ENCODE measurements at regions not wholly inside any gene's neighbourhood (a gene's known extent, or its start where the extent isn't known, plus 50 kb on each side); places are given as distances from the start of the nearest gene placed in this dataset.
A peak's percentile ranks its signal among the peaks of the same experiment; 100 is the strongest.
"Not testable (repeated sequence)": the region's sequence is repeated elsewhere in the genome, so short reads cannot be mapped to it uniquely, and the experiment has no call there.

DNA sequence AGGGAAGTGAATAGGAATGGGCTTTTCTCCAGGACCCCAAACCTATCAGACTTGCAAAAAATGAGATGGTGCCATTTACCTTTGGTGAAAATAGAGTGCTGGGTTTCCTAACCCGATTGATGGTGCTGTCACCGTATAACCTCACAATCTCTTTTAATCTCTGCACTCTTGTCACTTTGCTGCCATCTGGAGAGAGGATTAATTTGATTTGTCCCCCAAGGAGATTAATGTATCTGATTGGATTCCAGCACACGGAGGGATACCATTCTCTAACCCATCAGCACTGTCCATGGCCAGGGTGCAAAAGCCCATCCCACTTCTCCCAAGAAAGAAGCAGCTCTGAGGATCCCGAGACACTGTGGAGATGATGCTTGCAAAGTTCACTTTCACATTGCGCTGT is 86.3 kb upstream of the NFE2L3 start:
- no peak for DNase-seq

DNA sequence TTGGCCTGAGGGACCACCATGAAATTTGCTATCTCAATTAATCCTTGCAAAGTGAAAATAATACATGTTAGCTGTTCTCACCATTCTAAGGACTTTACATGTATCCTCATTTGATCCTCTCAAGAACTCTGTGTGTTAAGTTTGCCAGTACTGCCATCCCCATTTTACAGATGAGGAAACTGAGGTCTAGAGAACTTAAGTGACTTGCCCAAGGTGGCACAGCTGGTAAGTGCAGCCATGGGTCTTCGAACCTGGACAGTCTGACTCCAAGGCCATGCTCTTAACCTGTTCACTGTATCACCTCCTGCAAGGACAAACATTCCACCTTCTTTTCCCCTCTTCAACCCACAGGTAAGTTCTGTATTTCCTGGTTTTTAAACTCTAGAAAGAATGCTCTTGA is 85.3 kb upstream of the NFE2L3 start:
- no peak for DNase-seq

DNA sequence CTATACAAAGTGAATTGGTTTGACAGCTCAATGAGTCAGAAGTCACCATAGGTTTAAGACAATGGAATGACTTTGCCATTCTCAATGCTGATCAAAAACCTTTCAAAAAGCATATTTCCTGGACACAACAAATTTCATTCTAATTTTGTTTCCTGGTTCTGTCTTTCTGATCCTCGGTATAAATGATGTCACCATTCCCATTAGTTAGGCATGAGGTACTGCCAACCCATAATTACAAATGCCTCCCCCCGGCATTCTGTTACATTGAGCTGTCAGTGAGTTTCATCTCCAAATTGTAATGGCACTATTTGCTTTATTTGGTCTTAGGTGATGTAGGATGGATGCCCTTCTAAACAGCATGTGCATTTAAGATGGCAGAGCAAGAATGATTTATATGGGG is 81.7 kb upstream of the NFE2L3 start:
- DNase-seq: no peak

DNA sequence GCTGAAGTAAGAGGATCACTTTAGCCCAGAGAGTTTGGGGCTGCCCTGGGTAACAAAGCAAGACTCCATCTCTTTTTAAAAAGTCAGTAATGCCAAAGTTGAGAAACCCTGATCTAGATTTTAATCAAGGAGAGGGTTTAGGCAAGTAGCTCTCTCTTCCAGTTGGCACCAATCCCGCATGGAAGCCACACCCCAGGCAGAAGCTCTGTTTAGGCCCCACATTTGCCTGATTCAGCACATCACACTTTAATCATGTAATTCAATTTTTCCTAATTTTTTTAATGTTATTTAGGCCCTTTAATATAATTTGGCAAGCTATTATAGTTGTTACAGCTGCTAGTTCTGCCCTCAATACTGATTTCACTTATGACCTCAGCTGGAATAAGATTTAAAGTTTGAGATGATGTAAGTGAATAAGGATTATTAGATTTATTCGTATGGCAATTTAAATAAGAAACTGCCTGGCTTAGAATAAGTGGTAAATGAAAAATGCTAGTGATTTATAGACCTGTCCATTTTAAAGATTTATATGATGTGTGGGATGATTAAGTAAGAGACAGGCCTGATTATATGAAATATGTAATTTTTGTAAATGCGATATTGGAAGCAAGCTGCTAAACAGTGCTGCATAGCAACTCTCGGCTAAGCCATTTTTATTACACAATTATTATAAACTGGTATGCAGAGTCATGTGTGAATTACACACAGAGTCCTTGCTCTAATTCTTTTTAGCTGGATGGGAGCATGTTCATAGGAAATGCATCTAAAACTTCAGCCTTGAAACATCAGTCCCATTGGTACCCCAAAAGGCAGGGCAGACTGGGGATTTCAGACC is 80.2 kb upstream of the NFE2L3 start:
- DNase-seq: no peak

DNA sequence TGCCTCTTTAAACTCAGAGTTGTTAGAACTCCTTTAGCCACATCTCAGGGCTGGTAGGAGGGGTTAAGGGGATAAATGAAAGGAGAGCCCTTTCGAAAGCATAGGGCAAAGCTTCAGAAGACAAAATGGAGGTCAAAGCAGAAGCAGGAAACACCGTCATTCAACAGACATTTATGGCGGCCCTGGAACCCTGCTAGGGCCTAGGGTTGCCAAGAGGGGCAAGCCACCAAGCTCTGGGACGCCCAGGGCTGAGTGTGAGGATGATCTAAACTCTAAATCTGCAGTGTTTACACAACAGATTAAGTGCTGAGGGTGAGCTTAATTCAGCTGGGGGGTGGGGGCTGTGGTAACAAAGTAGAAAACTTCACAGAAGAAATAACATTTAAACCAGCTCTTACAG is 79.0 kb upstream of the NFE2L3 start:
- no peak for DNase-seq

DNA sequence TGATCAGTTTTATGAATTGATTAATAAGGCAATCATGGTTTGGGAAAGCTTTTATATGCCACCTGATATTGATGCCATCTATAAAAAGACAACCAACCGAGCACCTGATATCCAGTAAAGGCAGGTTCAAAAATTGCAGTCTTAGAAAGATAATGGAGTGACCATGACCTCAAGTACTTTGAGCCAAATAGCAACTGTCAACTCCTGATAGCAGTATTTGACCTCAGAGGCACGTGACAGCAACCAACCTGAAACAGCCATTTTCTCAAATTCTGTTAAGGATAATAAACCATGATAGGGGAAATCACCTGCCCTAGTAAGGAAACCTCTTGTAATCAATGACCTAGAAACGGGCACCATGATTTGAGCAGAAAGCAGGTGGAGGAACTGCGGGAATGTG is 77.1 kb upstream of the NFE2L3 start:
- no peak for DNase-seq

DNA sequence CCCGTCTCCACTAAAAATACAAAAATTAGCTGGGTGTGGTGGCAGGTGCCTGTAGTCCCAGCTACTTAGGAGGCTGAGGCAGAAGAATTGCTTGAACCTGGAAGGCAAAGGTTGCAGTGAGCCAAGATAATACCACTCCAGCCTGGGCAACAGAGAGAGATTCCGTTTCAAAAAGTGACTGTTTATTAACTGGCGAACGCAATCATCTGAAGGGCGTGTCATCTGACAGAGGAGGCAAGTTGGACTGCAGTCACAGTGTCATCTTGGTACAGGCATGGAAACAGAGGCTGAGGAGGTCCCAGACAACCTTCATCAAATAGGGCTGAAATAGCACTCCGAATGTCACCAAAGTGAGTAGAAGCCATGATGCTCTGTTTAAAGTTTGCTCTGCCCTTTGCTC is 75.3 kb upstream of the NFE2L3 start:
- DNase-seq: no peak

DNA sequence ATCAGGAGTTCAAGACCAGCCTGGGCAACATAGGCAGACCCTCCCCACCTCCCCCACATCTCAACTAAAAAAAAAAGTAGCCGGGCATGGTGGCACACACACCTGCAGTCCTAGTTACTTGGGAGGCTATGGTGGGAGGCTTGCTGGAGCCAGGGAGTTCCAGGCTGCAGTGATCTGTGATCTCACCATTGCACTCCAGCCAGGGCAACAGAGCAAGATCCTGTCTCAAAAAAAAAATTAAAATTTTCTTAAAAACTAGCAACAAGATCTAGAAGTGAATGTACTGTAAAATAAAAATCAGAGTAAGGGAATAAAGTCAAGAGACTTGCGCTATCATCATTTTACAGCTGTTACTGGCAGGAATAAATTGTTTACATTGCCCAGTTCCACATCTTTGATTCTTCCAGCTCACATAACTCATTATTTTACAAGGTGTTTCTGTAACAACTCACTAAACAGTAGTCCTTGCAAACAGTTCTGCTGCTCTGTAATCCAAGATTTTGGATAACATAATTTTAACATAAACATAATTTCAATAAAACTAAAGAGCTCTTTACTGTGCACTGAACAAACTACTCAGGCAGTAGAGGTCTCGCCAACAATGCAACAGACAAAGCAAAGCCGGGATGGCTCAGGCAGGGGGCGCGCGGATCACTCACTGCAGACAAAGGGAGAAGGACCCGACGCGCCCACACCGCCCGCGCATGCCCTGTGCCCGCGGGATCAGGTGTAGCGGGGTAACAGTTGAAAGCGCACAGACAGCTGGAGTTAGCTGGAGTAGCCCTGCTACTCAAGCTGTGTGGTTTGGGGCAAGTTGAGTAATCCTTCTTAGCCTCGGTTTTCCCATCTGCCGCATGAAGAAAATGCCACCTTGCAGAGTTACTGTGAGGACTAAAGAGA is 73.3 kb upstream of the NFE2L3 start:
- peak; percentile 79 for DNase-seq

DNA sequence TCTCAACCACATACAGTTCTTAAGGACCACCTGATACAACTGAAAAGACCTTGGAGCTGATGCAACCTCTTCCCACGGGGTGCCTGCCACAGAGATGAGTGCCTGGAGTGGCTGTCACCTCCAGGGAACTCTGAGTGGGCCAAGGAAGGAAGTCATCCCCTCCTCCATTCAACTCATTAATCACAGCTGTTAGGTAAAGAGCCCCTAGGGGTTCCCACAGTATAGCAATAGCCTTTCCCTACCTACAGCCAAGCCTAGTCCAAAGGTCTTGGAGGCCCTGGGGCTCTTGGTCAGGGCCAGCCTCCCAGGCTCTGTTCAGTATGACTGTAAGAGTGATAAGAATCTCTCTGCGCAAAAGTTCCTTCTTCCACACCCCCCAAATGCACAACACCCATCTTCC is 70.4 kb upstream of the NFE2L3 start:
- DNase-seq: no peak

DNA sequence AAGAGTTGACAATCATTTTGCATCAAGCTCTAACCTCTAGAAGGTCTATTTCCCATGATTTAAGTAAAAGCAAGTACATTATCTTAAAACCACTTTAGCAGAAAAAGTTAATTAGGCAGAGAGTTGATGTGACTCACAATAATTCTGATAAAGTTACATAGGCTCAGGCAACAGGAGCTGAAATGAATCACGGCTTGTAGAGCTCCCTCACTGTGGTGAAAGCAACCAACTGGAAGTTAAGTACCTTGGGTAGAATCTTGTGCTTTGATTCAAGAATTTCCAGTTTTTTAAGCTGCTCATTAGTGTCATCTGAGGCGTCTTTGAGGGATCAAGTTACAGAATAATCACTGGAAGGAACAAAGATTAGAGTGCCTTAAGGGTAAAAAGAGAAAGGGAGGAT is 68.9 kb upstream of the NFE2L3 start:
- no peak for DNase-seq

DNA sequence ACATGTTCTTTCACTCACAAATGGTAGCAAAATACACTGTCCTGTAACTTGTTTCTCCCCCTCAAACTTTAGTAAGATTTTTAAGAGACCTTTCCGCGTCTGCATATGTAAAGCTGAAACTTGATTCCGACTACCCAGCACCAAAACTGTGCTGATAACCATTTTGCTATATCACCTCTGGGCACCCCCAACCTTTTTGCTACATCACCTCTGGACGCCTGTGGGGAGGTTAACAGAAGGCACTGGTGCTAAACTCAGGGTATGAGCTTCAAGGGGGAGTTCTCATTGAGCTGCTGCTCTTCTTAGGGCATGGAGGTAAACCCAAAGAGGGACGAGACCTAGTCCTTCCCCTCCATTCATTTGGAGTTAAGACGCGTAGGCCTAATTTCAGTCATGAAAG is 67.6 kb upstream of the NFE2L3 start:
- no peak for DNase-seq

DNA sequence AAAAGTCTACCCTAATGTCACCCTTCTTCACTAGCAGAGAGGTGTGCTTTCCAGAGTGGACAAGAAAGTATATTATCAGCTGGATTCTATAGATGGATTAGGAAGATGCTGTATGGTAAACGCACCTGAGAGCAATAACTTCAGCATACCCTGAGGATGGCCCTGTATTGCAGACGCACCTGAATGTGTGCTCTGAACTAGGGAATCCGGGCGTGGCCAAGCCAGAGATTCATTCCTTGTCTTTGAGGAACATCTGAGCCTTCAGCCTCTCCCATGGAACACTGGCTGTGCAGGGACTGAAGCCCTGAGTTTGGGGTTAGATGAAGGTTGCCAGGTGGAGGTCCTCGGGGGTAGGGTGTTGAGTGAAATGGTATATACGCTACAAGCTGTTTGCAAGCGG is 66.2 kb upstream of the NFE2L3 start:
- no peak for DNase-seq

DNA sequence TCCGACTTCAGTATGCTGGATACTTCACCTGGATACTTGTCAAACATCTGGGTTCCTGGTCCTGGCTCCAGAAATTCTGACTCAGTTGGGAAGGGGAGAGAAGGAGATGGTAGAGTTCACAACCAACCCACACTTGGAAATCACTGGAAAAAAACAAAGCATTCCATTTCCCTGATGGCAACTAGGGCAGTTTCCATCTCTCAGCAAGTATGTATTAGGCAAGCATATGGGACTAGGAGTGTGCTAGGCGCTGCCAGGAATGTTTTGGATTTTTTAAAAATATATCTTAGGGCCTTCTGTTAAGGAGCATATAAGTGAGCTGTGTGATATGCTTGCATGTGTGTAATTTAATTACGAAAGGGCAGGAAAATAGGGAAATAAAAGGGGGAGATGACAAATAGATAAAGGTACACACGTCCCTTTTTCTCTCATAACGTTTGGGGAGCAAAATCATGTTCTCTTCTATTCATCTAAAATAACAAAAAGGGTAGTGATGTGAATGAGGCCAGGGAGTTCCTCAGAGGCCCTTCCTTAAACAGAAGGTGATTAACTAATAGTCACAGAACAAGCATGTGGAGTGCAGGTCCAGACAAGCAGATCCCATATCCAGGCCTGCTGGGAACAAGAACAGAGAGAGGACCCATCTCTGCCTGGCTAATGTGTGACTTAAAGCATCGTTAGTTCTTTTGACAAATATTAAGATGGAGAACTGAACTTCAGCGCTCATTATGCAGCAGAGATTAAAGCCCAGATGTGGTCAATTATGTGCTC is 64.5 kb upstream of the NFE2L3 start:
- no peak for DNase-seq

DNA sequence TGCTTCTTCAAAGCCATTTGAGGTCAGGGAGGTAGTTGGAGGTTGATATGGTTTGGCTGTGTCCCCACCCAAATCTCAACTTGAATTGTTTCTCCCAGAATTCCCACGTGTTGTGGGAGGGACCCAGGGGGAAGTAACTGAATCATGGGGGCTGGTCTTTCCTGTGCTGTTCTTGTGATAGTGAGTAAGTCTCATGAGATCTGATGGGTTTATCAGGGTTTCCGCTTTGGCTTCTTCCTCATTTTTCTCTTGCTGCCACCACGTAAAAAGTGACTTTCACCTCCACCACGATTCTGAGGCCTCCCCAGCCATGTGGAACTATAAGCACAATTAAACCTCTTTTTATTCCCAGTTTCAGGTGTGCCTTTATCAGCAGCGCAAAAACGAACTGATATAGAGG is 62.5 kb upstream of the NFE2L3 start:
- DNase-seq: not testable (repeated sequence)

DNA sequence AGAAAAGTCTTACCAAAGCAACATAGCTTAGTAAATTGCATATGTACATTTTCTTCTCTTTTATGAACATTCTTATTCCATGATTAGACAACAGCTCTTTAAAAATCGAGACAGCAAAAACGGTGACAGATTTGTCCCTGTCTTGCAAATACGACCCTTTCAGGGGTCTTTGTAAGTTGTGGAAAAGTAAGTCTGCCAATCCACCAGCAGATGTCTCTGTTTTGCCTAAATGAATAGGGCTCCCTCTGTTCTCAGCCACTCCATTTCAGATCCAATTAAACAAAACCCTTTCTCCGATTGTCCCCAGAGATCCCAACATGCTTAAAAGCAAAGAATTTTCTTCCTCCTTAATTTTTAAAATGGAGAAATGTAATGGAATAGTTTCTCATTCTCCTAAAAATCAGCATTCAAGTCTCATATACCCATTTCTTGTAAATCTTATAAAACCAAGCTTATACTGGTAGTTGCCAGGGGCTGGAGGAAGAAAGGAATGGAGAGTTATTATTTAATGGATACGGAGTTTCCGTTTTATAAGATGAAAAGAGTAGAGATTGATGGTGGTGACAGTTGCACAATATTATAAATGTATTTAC is 61.0 kb upstream of the NFE2L3 start:
- DNase-seq: peak; percentile 14

DNA sequence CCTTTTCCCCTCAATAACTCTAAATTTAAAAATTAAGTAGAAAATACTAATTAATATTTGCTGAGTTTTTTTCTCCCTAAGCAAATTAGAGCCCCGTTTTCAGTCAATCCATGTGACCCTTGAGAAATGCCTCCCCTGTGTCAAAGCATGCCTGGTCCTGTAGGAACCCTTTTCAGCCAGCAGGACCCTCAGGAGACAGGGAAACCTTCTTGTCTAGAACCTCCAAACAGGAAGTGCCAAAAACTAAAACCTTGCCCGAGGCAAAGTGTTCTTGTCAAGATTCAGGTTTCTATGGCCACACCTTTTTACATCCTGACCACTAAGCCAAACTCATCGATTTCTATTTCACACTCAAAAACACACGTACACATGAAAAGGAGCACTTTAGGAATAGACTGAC is 60.1 kb upstream of the NFE2L3 start:
- DNase-seq: no peak

DNA sequence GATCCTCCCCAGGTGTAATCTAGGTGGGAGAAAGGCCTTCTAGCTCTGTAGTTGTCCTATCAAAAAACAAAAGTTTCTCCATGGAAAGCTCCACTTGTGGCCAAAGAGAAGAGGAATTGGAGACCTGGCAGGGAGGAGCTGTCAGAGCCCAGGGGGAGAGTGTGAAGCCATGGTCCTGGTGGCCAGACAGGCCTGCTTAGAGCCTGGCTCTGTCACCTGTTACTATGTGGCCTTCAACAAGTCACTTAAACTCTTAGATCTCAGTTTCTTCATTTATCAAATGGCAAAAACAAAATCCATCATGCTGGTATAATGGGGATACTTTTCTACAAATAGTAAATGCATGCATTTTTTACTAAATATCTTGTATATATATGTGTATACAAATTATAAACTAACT is 59.0 kb upstream of the NFE2L3 start:
- no peak for DNase-seq

DNA sequence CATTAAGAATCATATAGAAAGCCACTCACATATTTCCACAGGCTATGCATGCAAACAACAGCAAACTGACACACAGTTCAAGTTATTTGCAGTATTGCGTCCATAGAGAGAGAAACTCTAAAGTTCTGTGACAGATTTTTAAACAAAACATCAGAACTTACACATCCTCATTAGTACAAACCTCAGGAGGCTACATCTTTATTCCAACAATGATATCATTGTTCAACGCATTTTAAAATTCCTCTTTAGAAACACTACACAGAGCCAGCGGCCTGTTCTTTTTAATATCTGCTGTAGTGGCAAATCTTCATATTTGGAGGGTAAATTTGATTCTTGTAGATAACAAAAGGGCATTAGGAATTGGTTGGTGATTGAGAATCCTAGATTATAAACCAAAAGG is 55.9 kb upstream of the NFE2L3 start:
- no peak for DNase-seq

DNA sequence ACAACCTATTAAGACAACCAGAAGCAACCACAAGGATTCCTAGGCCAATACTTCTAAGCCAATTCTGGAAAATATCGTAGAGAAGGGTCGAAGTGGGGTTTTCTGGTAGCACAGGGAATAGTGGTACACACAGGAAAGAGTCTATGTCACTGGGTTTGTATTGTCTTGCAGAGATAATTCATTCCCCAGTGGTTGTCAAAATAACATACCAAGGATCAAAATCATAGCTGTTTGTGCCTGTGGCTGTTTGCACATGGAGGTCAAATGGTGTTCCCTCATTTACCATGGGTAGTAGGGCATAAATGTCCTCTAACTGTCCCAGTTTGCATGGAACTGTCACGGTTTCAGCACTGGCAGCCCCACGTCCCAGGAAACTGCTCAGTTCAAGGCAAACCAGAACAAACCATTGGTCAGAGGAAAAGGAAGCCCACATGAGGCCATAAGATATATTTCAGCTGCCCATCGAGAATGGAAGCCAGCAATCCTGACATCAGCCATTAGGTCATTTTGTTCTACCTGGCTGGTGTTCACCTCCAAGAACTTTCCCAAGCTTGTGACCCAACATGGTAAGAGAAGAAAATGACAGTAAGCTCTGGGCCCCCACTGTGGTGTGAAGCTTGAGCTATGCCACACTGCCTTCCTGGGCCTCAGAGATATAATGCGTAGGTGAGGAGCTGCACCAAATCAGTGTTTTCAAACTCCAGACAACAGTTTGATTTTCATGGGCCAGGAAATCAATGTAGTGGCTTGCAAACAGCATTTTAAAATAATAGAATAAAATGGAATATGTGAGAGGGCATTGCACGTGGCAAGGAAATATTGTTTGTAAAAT is 53.9 kb upstream of the NFE2L3 start:
- no peak for DNase-seq

DNA sequence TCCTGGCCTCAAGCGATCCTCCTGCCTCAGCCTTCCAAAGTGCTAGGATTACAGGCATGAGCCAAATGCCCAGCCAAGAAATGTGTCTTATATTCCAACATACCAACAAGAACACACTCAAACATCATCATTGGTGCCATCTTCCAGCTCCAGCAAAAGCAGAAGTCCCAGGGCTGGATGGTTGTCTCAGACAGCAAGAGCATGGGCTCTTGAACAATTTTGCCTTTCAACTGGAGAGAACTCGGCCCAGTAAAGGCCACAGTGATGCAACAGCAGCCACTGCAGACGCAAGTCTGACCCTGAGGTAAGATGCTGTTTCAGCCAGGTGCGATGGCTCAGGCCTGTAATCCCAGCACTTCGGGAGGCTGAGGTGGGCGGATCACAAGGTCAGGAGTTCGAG is 52.8 kb upstream of the NFE2L3 start:
- no peak for DNase-seq

DNA sequence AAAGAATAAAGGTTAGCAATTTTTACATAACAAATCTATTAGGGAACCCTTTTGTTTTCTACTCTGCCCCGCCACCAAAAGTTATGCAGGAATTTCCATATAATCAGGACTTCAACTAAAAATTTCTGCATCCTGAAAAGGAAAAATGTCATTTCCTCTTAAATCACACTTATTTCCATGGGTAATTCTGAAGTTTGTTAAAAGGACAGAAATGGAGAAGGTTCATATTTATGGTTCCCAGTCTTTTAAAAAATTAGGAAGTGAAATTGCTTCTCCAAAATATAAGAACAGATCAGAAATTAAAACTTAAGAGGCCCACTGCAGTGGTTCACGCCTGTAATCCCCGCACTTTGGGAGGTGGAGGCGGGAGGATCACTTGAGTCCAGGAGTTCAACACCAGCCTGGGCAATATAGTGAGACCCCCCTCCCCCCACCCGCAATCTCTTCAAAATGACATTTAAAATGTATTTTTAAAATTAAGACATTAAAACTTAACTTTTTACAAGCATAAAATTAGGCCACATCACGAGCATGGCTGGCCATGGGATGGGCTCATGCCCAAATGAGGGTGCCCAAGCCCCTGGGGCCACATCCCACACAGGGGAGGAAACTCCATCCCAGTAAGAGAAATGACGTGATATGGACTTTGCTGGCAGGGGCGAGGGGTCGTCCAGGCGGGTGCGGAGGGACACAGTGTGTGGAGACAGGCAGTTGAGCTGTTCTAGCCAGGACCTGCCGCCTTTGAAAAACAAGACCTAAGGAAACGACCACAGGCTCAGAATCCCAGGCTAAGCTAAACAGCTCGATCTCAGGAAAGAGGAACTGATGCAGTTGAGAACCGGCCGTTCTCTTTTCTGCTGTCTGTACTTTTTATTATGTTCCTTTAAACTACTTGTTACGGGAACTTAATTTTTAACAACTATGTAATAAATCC is 51.3 kb upstream of the NFE2L3 start:
- no peak for DNase-seq
